Endothelial cell of umbilical vein (primary cell): ENCODE measurements at regions not wholly inside any gene's neighbourhood (a gene's known extent, or its start where the extent isn't known, plus 50 kb on each side); places are given as distances from the start of the nearest gene placed in this dataset.

Source experiments
- BruUV-seq: library from RNA; stranded (reverse); fragments of 400-500 nt; replicated peaks from 2 replicates; lab custom pipeline; 2021; lab: Mats Ljungman, UMichigan
- CTCF ChIA-PET: fragments of 300-600, 350-600 bp; sonication (Branson Sonifier 250); formaldehyde crosslinking; loops from one replicate; lab custom pipeline; 2021; ENCODE audit warnings: antibody characterized with exemption, inconsistent platforms; lab: Charles Lee
- POLR2A ChIA-PET: fragments of 300-600, 350-600 bp; sonication (Branson Sonifier 250); formaldehyde crosslinking; loops from one replicate; lab custom pipeline; 2021; ENCODE audit warnings: antibody characterized with exemption, inconsistent platforms; lab: Charles Lee
- DNase-seq: peaks from one replicate; pipeline ENCODE4 v3.0.0-alpha.2; 2011; ENCODE audit warnings: low read depth, low spot score
- FAIRE-seq: peaks from 2 replicates; lab custom pipeline; 2011; peaks lifted over from hg19 to GRCh38; lab: Jason Lieb, UNC
- H2AFZ ChIP-seq: 2 replicates; pipeline ENCODE4 v1.6.0; 2012; ENCODE audit warnings: low read depth, low read length, control low read depth, inconsistent platforms
- H3K27ac ChIP-seq: 2 replicates; pipeline ENCODE4 v1.5.1; 2011; ENCODE audit warnings: low read depth, mild to moderate bottlenecking, control low read depth, low read length, moderate library complexity; ENCODE audit not compliant: insufficient read depth
- H3K27me3 ChIP-seq, 2 experiments: 2 replicates each; pipeline versions ENCODE4 v1.6.0 to v1.6.1; 2011; ENCODE audit warnings: low read length in 2 of 2, mixed read lengths in 1 of 2; ENCODE audit not compliant: control insufficient read depth in 2 of 2, insufficient read depth in 2 of 2
- H3K36me3 ChIP-seq, 2 experiments: 2 replicates in 1 of 2; 3 replicates in 1 of 2; pipeline ENCODE4 v1.5.1; 2011; ENCODE audit warnings: low read length in 2 of 2, mild to moderate bottlenecking in 1 of 2, moderate library complexity in 1 of 2; ENCODE audit not compliant: control insufficient read depth in 2 of 2, insufficient read depth in 2 of 2; ENCODE audit errors: extremely low read depth in 1 of 2
- H3K4me1 ChIP-seq: 3 replicates; pipeline ENCODE4 v1.5.1; 2011; ENCODE audit warnings: mild to moderate bottlenecking, low read length; ENCODE audit not compliant: control insufficient read depth, insufficient read depth; ENCODE audit errors: extremely low read depth
- H3K4me2 ChIP-seq: 2 replicates; pipeline ENCODE4 v1.6.1; 2011; ENCODE audit warnings: low read length, control low read depth, mixed read lengths; ENCODE audit not compliant: insufficient read depth
- H3K4me3 ChIP-seq, 3 experiments: fragments of 200-600 bp in 1 of 3; sonication (generic), shearing (Covaris generic) in 1 of 3; replicated peaks in 1 of 3; 2 replicates each; pipeline ENCODE4 v1.5.1; 2011 to 2016; ENCODE audit warnings: control low read depth in 3 of 3, low read length in 3 of 3, mild to moderate bottlenecking in 2 of 3, inconsistent platforms in 1 of 3, low read depth in 1 of 3, moderate library complexity in 1 of 3; ENCODE audit not compliant: insufficient read depth in 1 of 3
- H3K79me2 ChIP-seq: 2 replicates; pipeline ENCODE4 v1.6.0; 2012; ENCODE audit warnings: low read length, inconsistent platforms; ENCODE audit not compliant: control insufficient read depth, insufficient read depth
- H3K9ac ChIP-seq: replicated peaks from 2 replicates; pipeline ENCODE3; 2011; ENCODE audit warnings: low read length, control low read depth; ENCODE audit not compliant: insufficient read depth; ENCODE audit errors: extremely low read depth
- H3K9me1 ChIP-seq: replicated peaks from 3 replicates; pipeline ENCODE4 v1.6.0; 2011; ENCODE audit warnings: mild to moderate bottlenecking, low read length; ENCODE audit not compliant: control insufficient read depth, insufficient read depth; ENCODE audit errors: extremely low read depth
- H3K9me3 ChIP-seq: replicated peaks from 2 replicates; pipeline ENCODE4 v1.5.1; 2012; ENCODE audit warnings: low read length, inconsistent platforms; ENCODE audit not compliant: control insufficient read depth, insufficient read depth
- H4K20me1 ChIP-seq: replicated peaks from 2 replicates; pipeline ENCODE3; 2011; ENCODE audit warnings: mild to moderate bottlenecking, low read length; ENCODE audit not compliant: control insufficient read depth, insufficient read depth; ENCODE audit errors: extremely low read depth
- EZH2 ChIP-seq: IDR thresholded peaks from 2 replicates; pipeline ENCODE4 v1.6.1; 2012; ENCODE audit warnings: borderline replicate concordance, low read depth, mild to moderate bottlenecking, moderate library complexity, low read length, inconsistent platforms; ENCODE audit not compliant: severe bottlenecking
- FOS ChIP-seq: IDR thresholded peaks from 2 replicates; pipeline ENCODE4 v1.6.1; 2011; ENCODE audit warnings: mild to moderate bottlenecking, low read length, moderate library complexity, borderline replicate concordance; ENCODE audit not compliant: insufficient read depth
- GATA2 ChIP-seq: IDR thresholded peaks from 2 replicates; pipeline ENCODE4 v1.7.0; 2011; ENCODE audit warnings: low read depth, mild to moderate bottlenecking, moderate library complexity, mixed read lengths, low read length; ENCODE audit not compliant: insufficient read length, insufficient read depth
- JUN ChIP-seq: IDR thresholded peaks from 2 replicates; pipeline ENCODE4 v1.6.1; 2011; ENCODE audit warnings: borderline replicate concordance, low read depth; ENCODE audit not compliant: insufficient read length, insufficient read depth
- MYC ChIP-seq: IDR thresholded peaks from one replicate; pipeline ENCODE4 v1.6.1; 2011; ENCODE audit warnings: mild to moderate bottlenecking, low read depth, low read length
- POLR2A ChIP-seq: IDR thresholded peaks from 2 replicates; pipeline ENCODE4 v1.6.1; 2012; ENCODE audit warnings: low read depth, mild to moderate bottlenecking, control low read depth, low read length
- POLR2AphosphoS5 ChIP-seq: IDR thresholded peaks from 2 replicates; pipeline ENCODE4 v1.6.1; 2012; ENCODE audit warnings: low read depth, mild to moderate bottlenecking, control low read depth, low read length, moderate library complexity; ENCODE audit not compliant: insufficient read depth
- dilution Hi-C: fragments of 300-500 bp; cut with MboI; formaldehyde crosslinking; loops from one replicate; pipeline ENCODE4 v1.15.0; 2019; ENCODE audit warnings: low sequenced_read_pairs; ENCODE audit not compliant: extremely low pct_ligation_motif_present
- intact Hi-C: fragments of 100-400 bp; cut with micrococcal nuclease; formaldehyde crosslinking; loops from one replicate; pipeline ENCODE4 v1.10.0; 2022
- TF ChIP-seq, protein P1 (sequence below): IDR thresholded peaks from 2 replicates; pipeline ENCODE4 v1.6.1; 2011; ENCODE audit not compliant: insufficient read depth, insufficient read length
- TF ChIP-seq, protein P2 (sequence below), 2 donors: IDR thresholded peaks; 1 replicate in 1 of 2; 2 replicates in 1 of 2; pipeline ENCODE4 v1.5.1; 2011; ENCODE audit warnings: low read length in 2 of 2, mild to moderate bottlenecking in 2 of 2, moderate library complexity in 2 of 2, control low read depth in 1 of 2, inconsistent platforms in 1 of 2, low read depth in 1 of 2; ENCODE audit not compliant: insufficient read depth in 1 of 2; ENCODE audit errors: extremely low read depth in 1 of 2

DNA sequence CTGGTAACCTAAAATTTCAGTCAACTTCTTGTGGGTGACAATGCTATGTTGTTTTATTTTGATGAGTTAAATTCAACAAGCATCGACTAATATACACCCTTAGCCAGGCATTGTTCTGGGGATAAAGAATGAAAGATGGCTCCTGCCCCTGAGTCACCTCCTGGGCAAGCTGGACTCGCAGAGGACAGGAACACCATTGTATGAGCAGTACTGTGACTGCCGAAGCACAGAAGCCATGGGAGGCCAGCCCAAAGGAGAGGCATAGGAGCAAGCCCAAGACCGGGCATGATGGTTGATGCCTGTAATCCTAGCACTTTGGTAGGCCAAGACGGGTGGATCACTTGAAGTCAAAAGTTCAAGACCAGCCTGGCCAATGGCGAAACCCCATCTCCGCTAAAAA lies 555.2 kb downstream of the OMA1 start:
- Histone ChIP-seq H3K36me3 (no peaks in the 10 kb centered on the region), H3K9ac (no peak overlapping the region), H3K9me1 (no peaks in the 10 kb centered on the region), H4K20me1 (no peaks in the 10 kb centered on the region), H3K4me1 (no peaks in the 10 kb centered on the region), H3K27ac (no peak overlapping the region), H3K27me3 (no peaks in the 10 kb centered on the region), H3K79me2 (no peaks in the 10 kb centered on the region), H3K4me2 (no peak overlapping the region), H3K4me3 (no peak overlapping the region), H2AFZ (no peak overlapping the region), H3K9me3 (peaks cover 2% of the 10 kb centered on the region)
- POLR2A ChIA-PET = no interaction called here
- DNase-seq (no peak), FAIRE-seq (no peak)
- dilution Hi-C loops (no loop called here), intact Hi-C loops (no loop called here)
- no peak for TF ChIP-seq JUN
- no peak for TF ChIP-seq EZH2
- TF ChIP-seq GATA2 = no peak
- TF ChIP-seq POLR2AphosphoS5 = no peak
- TF ChIP-seq, protein P1, sequence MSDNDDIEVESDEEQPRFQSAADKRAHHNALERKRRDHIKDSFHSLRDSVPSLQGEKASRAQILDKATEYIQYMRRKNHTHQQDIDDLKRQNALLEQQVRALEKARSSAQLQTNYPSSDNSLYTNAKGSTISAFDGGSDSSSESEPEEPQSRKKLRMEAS = no peak
- TF ChIP-seq MYC = no peak
- TF ChIP-seq FOS = no peak
- TF ChIP-seq POLR2A = no peak
- TF ChIP-seq, protein P2, sequence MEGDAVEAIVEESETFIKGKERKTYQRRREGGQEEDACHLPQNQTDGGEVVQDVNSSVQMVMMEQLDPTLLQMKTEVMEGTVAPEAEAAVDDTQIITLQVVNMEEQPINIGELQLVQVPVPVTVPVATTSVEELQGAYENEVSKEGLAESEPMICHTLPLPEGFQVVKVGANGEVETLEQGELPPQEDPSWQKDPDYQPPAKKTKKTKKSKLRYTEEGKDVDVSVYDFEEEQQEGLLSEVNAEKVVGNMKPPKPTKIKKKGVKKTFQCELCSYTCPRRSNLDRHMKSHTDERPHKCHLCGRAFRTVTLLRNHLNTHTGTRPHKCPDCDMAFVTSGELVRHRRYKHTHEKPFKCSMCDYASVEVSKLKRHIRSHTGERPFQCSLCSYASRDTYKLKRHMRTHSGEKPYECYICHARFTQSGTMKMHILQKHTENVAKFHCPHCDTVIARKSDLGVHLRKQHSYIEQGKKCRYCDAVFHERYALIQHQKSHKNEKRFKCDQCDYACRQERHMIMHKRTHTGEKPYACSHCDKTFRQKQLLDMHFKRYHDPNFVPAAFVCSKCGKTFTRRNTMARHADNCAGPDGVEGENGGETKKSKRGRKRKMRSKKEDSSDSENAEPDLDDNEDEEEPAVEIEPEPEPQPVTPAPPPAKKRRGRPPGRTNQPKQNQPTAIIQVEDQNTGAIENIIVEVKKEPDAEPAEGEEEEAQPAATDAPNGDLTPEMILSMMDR (IDR thresholded peaks at IDR 0.05; ENCODE audit: extremely low read depth in 1 of 2, insufficient read depth in 1 of 2, low read depth in 1 of 2, low read length in 2 of 2) = no peak
- no TSS peak for BruUV-seq
- CTCF ChIA-PET = no interaction called here
